WTC11 (cell line): ENCODE measurements at regions not wholly inside any gene's neighbourhood (a gene's known extent, or its start where the extent isn't known, plus 50 kb on each side); places are given as distances from the start of the nearest gene placed in this dataset.

Source experiments
- ATAC-seq: fragments of 200-7000 bp; cut with Tn5 transposase; 2 replicates; pipeline ENCODE4 v1.10.0; 2021; ENCODE audit warnings: mild to moderate bottlenecking, moderate library complexity
- CTCF ChIA-PET: fragments of 300-600 bp; sonication (Branson Sonifier 250); formaldehyde crosslinking; loops from one replicate; lab custom pipeline; 2021; ENCODE audit warnings: antibody characterized with exemption; lab: Charles Lee
- POLR2A ChIA-PET: fragments of 350-600 bp; sonication (Branson Sonifier 250); formaldehyde crosslinking; loops from one replicate; lab custom pipeline; 2021; ENCODE audit warnings: antibody characterized with exemption; lab: Charles Lee
- DNase-seq: peaks from one replicate; pipeline ENCODE4 v3.0.0; 2021; ENCODE audit warnings: low spot score
- H3K27ac Mint-ChIP-seq: 2 replicates; pipeline ENCODE4 v1.8.0; 2021; ENCODE audit warnings: mixed read lengths
- H3K27me3 Mint-ChIP-seq: 2 replicates; pipeline ENCODE4 v1.8.0; 2021; ENCODE audit warnings: low read depth, mild to moderate bottlenecking, moderate library complexity, mixed read lengths
- H3K36me3 Mint-ChIP-seq: 2 replicates; pipeline ENCODE4 v1.8.0; 2021; ENCODE audit warnings: mixed read lengths
- H3K4me1 Mint-ChIP-seq: 2 replicates; pipeline ENCODE4 v1.8.0; 2022; ENCODE audit warnings: mixed read lengths
- H3K4me3 Mint-ChIP-seq: 2 replicates; pipeline ENCODE4 v1.8.0; 2021; ENCODE audit warnings: mild to moderate bottlenecking, moderate library complexity, mixed read lengths
- H3K9me3 Mint-ChIP-seq: 2 replicates; pipeline ENCODE4 v1.8.0; 2021; ENCODE audit warnings: mixed read lengths
- ATF6 ChIP-seq: sonication (generic); formaldehyde crosslinking; IDR thresholded peaks from 2 replicates; pipeline ENCODE4 v1.8.1; 2023; ENCODE audit warnings: mild to moderate bottlenecking, missing genetic modification reagents
- CREB1 ChIP-seq: sonication (generic); formaldehyde crosslinking; IDR thresholded peaks from 2 replicates; pipeline ENCODE4 v1.8.0; 2023; ENCODE audit warnings: mild to moderate bottlenecking, missing genetic modification reagents
- CREM ChIP-seq: sonication (generic); formaldehyde crosslinking; IDR thresholded peaks from 2 replicates; pipeline ENCODE4 v1.8.1; 2022; ENCODE audit warnings: mild to moderate bottlenecking, missing genetic modification reagents, moderate library complexity
- FOXP1 ChIP-seq: sonication (generic); formaldehyde crosslinking; IDR thresholded peaks from 2 replicates; pipeline ENCODE4 v1.8.0; 2022; ENCODE audit warnings: missing genetic modification reagents, mild to moderate bottlenecking, moderate library complexity, borderline replicate concordance
- GABPB1 ChIP-seq: sonication (generic); formaldehyde crosslinking; IDR thresholded peaks from 2 replicates; pipeline ENCODE4 v1.8.1; 2023; ENCODE audit warnings: mild to moderate bottlenecking, missing genetic modification reagents
- IRF1 ChIP-seq: sonication (generic); formaldehyde crosslinking; IDR thresholded peaks from 2 replicates; pipeline ENCODE4 v1.8.0; 2023; ENCODE audit warnings: missing genetic modification reagents
- NFATC4 ChIP-seq: fragments of 250-450 bp; sonication (Bioruptor Pico); IDR thresholded peaks from 2 replicates; pipeline ENCODE4 v1.9.0; 2021; ENCODE audit warnings: mild to moderate bottlenecking
- SOX15 ChIP-seq: fragments of 250-450 bp; sonication (Bioruptor Pico); IDR thresholded peaks from 2 replicates; pipeline ENCODE4 v1.9.0; 2021; ENCODE audit warnings: mild to moderate bottlenecking
- ZNF423 ChIP-seq: fragments of 250-450 bp; sonication (Bioruptor Pico); IDR thresholded peaks from 2 replicates; pipeline ENCODE4 v2.1.2; 2022; ENCODE audit warnings: mild to moderate bottlenecking, moderate library complexity
- ZNF425 ChIP-seq: fragments of 250-450 bp; sonication (Bioruptor Pico); conservative IDR thresholded peaks from 2 replicates; pipeline ENCODE4 v1.9.0; 2021; ENCODE audit warnings: mild to moderate bottlenecking
- TF ChIP-seq, protein P1 (sequence below): fragments of 250-450 bp; sonication (Bioruptor Pico); IDR thresholded peaks from 2 replicates; pipeline ENCODE4 v1.9.0; 2021; ENCODE audit warnings: mild to moderate bottlenecking
- TF ChIP-seq, protein P2 (sequence below): sonication (generic); formaldehyde crosslinking; IDR thresholded peaks from 2 replicates; pipeline ENCODE4 v1.8.0; 2022; ENCODE audit warnings: missing genetic modification reagents

DNA sequence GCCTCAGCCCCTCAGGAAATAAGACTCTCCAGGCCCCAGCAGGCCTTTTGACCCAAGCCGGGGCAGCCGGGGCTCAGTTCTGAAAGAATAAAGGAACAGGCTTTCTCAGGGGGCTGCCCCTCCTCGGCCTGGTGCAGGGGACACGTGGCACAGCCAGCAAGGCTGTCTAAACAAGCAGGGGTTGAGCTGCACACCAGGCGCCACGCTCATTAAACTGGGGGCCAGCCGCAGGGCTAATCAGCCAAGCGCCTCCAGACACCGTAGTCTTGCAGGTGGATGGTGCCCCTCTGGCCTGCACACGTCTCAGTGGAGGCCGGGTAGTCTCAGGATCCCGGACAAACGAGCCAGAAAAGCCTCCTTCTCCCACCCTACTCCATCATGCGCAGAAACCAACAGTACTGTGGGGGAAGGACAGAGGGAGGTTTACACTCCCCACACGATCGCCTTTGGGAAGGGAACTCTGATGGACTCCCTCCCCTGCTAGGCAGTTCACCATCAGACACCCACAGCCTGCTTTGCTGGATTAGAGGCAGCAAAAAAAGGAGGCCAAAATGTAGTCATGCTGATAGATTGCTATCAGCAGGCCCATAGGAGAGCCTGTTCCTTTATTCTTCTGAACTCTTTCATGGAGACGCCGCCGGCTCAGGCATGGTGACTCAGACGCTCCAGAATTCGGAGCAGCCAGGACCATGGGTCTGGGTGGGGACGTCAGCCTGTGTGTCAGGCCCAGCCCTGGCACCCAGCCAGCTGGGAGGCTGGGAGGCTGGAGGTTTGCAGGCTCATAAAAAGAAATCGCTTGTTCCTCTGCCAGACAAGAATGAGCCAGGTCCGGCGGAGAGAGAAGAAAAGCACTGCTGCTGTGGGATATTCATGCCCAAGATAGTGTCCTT, 342.4 kb downstream of the BCOR start:
- H3K4me3 Mint-ChIP-seq = no peak overlapping the region
- no peak; the same call in 1 of the 2 replicates for ATAC-seq
- H3K4me1 Mint-ChIP-seq = peaks cover 25% of the 10 kb centered on the region
- H3K9me3 Mint-ChIP-seq = peaks cover 4% of the 10 kb centered on the region
- no peaks in the 10 kb centered on the region for H3K36me3 Mint-ChIP-seq
- DNase-seq = no peak
- ChIA-PET CTCF (no interaction called here), POLR2A (no interaction called here)
- H3K27ac Mint-ChIP-seq = no peak overlapping the region
- H3K27me3 Mint-ChIP-seq = peaks cover 5% of the 10 kb centered on the region
- no peak for TF ChIP-seq CREB1 (CRISPR knock-in tag)
- TF ChIP-seq, protein P1, sequence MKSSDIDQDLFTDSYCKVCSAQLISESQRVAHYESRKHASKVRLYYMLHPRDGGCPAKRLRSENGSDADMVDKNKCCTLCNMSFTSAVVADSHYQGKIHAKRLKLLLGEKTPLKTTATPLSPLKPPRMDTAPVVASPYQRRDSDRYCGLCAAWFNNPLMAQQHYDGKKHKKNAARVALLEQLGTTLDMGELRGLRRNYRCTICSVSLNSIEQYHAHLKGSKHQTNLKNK (CRISPR knock-in tag) = no peak
- no peak for TF ChIP-seq GABPB1 (CRISPR knock-in tag)
- no peak for TF ChIP-seq FOXP1 (CRISPR knock-in tag)
- no peak for TF ChIP-seq CREM (CRISPR knock-in tag)
- no peak for TF ChIP-seq ZNF425 (CRISPR knock-in tag)
- no peak for TF ChIP-seq IRF1 (CRISPR knock-in tag)
- TF ChIP-seq, protein P2, sequence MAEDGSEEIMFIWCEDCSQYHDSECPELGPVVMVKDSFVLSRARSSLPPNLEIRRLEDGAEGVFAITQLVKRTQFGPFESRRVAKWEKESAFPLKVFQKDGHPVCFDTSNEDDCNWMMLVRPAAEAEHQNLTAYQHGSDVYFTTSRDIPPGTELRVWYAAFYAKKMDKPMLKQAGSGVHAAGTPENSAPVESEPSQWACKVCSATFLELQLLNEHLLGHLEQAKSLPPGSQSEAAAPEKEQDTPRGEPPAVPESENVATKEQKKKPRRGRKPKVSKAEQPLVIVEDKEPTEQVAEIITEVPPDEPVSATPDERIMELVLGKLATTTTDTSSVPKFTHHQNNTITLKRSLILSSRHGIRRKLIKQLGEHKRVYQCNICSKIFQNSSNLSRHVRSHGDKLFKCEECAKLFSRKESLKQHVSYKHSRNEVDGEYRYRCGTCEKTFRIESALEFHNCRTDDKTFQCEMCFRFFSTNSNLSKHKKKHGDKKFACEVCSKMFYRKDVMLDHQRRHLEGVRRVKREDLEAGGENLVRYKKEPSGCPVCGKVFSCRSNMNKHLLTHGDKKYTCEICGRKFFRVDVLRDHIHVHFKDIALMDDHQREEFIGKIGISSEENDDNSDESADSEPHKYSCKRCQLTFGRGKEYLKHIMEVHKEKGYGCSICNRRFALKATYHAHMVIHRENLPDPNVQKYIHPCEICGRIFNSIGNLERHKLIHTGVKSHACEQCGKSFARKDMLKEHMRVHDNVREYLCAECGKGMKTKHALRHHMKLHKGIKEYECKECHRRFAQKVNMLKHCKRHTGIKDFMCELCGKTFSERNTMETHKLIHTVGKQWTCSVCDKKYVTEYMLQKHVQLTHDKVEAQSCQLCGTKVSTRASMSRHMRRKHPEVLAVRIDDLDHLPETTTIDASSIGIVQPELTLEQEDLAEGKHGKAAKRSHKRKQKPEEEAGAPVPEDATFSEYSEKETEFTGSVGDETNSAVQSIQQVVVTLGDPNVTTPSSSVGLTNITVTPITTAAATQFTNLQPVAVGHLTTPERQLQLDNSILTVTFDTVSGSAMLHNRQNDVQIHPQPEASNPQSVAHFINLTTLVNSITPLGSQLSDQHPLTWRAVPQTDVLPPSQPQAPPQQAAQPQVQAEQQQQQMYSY = no peak
- no peak for TF ChIP-seq NFATC4 (CRISPR knock-in tag)

DNA sequence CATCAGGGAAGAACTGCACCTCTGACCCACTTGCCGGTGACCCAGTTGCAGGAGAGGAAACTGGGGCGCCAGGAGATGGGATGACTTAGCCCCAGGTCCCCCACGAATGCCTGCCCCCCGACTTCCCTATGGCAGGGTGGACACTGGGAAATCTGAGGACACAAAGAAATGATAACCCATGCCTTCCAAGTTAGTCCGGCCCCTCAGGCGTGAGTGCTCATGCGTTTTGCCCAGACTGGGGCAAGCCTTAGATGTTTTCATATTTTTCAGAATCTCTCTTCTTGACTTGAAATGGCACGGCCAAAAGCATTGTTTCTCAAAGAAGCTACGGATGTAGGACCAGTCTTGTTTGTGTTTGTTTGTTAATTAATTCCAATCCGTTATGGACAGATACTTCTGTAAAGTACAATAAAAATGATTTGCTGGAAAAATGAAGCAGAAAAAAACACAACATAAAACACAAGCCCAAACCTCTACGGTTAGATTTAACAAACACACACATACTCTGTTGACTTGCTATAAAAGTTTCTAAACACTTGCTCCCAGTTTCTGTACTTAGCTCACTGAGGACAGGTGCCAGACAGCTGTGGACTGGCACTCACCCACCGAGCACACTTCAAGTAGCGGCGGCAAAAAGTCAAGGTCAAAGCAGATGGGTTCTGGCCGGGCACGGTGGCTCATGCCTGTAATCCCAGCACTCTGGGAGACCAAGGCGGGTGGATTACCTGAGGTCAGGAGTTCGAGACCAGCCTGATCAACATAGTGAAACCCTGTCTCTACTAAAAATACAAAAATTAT, 341.5 kb downstream of the BCOR start:
- ChIA-PET CTCF (no interaction called here), POLR2A (no interaction called here)
- Mint-ChIP-seq H3K27ac (no peak overlapping the region), H3K4me1 (peaks cover 25% of the 10 kb centered on the region), H3K9me3 (peaks cover 4% of the 10 kb centered on the region), H3K27me3 (peaks cover 5% of the 10 kb centered on the region), H3K36me3 (no peaks in the 10 kb centered on the region), H3K4me3 (no peak overlapping the region)
- ATAC-seq = no peak
- DNase-seq = no peak
- TF ChIP-seq CREM (CRISPR knock-in tag) (no peak), ZNF423 (CRISPR knock-in tag) (no peak)

DNA sequence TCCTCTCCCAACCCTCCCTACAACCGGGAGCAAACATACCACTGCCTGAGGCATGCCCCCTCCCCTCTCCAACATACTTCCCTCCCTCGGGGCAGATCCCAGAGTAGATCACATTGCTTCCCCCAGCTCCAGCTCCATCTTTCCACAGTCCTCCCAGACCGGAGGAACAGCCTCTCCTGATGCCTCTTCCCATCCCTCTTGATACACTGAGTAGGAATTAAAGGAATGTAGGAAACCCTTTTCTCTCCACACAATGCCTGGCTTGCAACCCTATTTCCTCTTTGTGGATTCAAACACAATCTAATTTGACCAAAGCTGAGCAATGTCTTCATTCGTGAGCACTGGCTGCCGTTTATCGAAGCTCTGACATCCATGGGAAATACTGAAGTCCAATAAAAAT, 339.8 kb downstream of the BCOR start:
- POLR2A ChIA-PET = no interaction called here
- H3K36me3 Mint-ChIP-seq = no peaks in the 10 kb centered on the region
- DNase-seq (no peak), ATAC-seq (no peak)
- no peak overlapping the region for H3K4me3 Mint-ChIP-seq
- CTCF ChIA-PET = interaction anchor here (0.7 to 1.4 kb wide), 2 partner anchors 14 to 171 kb away, joined by 3 to 4 read pairs; no protein-coding TSS in a partner anchor
- peaks cover 2% of the 10 kb centered on the region for H3K27me3 Mint-ChIP-seq
- no peaks in the 10 kb centered on the region for H3K9me3 Mint-ChIP-seq
- peaks cover 23% of the 10 kb centered on the region for H3K4me1 Mint-ChIP-seq
- H3K27ac Mint-ChIP-seq = no peak overlapping the region
- TF ChIP-seq ATF6 (CRISPR knock-in tag) (no peak), ZNF425 (CRISPR knock-in tag) (no peak), SOX15 (no peak)
- TF ChIP-seq, protein P2 = no peak
